SK-N-SH (cell line): ENCODE measurements at regions not wholly inside any gene's neighbourhood (a gene's known extent, or its start where the extent isn't known, plus 50 kb on each side); places are given as distances from the start of the nearest gene placed in this dataset.

Source experiments
- CTCF ChIA-PET: fragments of 300-600, 350-600 bp; formaldehyde crosslinking; extraction: SDS; loops from one replicate; lab custom pipeline; 2021; lab: Yijun Ruan, JAX
- POLR2A ChIA-PET: fragments of 350-600 bp; sonication (Branson Sonifier 250); formaldehyde crosslinking; extraction: SDS; loops from one replicate; lab custom pipeline; 2020; ENCODE audit warnings: antibody characterized with exemption, inconsistent platforms; lab: Yijun Ruan, JAX
- DNase-seq: peaks from one replicate; pipeline ENCODE4 v3.0.0; 2012
- H2AFZ ChIP-seq: fragments of 200-600 bp; sonication (generic); 2 replicates; pipeline ENCODE4 v1.8.1; 2016; ENCODE audit warnings: antibody characterized with exemption, mild to moderate bottlenecking, low read depth
- H3F3A ChIP-seq: fragments of 200-600 bp; sonication (generic); replicated peaks from 2 replicates; pipeline ENCODE3; 2016; ENCODE audit warnings: antibody characterized with exemption, mild to moderate bottlenecking; ENCODE audit not compliant: insufficient read depth
- H3K27ac ChIP-seq, 2 experiments: fragments of 200-500 bp in 1 of 2; fragments of 200-600 bp in 1 of 2; sonication (Bioruptor generic) in 1 of 2; sonication (generic), shearing (Covaris generic) in 1 of 2; 2 replicates each; pipeline versions ENCODE4 v1.5.1 to v1.6.1; 2014 to 2016; ENCODE audit warnings: low read depth in 2 of 2, inconsistent platforms in 1 of 2, low read length in 1 of 2, mild to moderate bottlenecking in 1 of 2, mixed read lengths in 1 of 2
- H3K27me3 ChIP-seq: fragments of 200-600 bp; sonication (generic), shearing (Covaris generic); 2 replicates; pipeline ENCODE4 v1.6.1; 2016; ENCODE audit warnings: mixed run types; ENCODE audit not compliant: insufficient read depth
- H3K36me3 ChIP-seq, 2 experiments: fragments of 200-500 bp in 1 of 2; fragments of 200-600 bp in 1 of 2; sonication (Bioruptor generic) in 1 of 2; sonication (generic) in 1 of 2; replicated peaks in 1 of 2; 2 replicates each; pipeline versions ENCODE3 to v1.5.1; 2014 to 2016; ENCODE audit warnings: low read length in 1 of 2, mild to moderate bottlenecking in 1 of 2; ENCODE audit not compliant: insufficient read depth in 2 of 2, control insufficient read depth in 1 of 2
- H3K4me1 ChIP-seq, 2 experiments: fragments of 200-500 bp in 1 of 2; fragments of 200-600 bp in 1 of 2; sonication (Bioruptor generic) in 1 of 2; sonication (generic), shearing (Covaris generic) in 1 of 2; 2 replicates each; pipeline versions ENCODE4 v1.5.1 to v1.6.1; 2014 to 2016; ENCODE audit warnings: low read depth in 1 of 2, low read length in 1 of 2, mixed run types in 1 of 2; ENCODE audit not compliant: insufficient read depth in 2 of 2, control insufficient read depth in 1 of 2
- H3K4me2 ChIP-seq: fragments of 200-600 bp; sonication (generic), shearing (Covaris generic); 2 replicates; pipeline ENCODE4 v1.6.1; 2017; ENCODE audit warnings: mixed run types
- H3K4me3 ChIP-seq, 2 experiments: fragments of 200-500 bp in 1 of 2; fragments of 200-600 bp in 1 of 2; sonication (Bioruptor generic) in 1 of 2; sonication (generic), shearing (Covaris generic) in 1 of 2; 2 replicates each; pipeline versions ENCODE4 v1.5.1 to v1.8.1; 2014 to 2016; ENCODE audit warnings: low read depth in 2 of 2, inconsistent platforms in 1 of 2, low read length in 1 of 2, mild to moderate bottlenecking in 1 of 2, mixed read lengths in 1 of 2, moderate library complexity in 1 of 2
- H3K79me2 ChIP-seq: fragments of 200-600 bp; sonication (generic); 2 replicates; pipeline ENCODE4 v1.8.1; 2017; ENCODE audit warnings: mild to moderate bottlenecking; ENCODE audit not compliant: insufficient read depth
- H3K9ac ChIP-seq: fragments of 200-600 bp; sonication (generic); 2 replicates; pipeline ENCODE4 v1.6.1; 2017; ENCODE audit warnings: mixed run types
- H3K9me2 ChIP-seq: fragments of 200-600 bp; sonication (generic); 2 replicates; pipeline ENCODE4 v1.6.1; 2017; ENCODE audit warnings: mixed run types
- H3K9me3 ChIP-seq: fragments of 200-600 bp; sonication (generic); 2 replicates; pipeline ENCODE4 v1.6.1; 2017; ENCODE audit warnings: mixed run types, mild to moderate bottlenecking, moderate library complexity
- H4K20me1 ChIP-seq: fragments of 200-600 bp; sonication (generic); 2 replicates; pipeline ENCODE4 v1.6.1; 2017; ENCODE audit warnings: mild to moderate bottlenecking, mixed run types; ENCODE audit not compliant: insufficient read depth
- CTCF ChIP-seq: fragments of 200-600 bp; sonication (generic); IDR thresholded peaks from 2 replicates; pipeline ENCODE4 v1.6.1; 2017; ENCODE audit warnings: antibody characterized with exemption, mild to moderate bottlenecking, moderate library complexity
- ELF1 ChIP-seq: IDR thresholded peaks from 2 replicates; pipeline ENCODE4 v1.4.0; 2012
- EP300 ChIP-seq, 2 experiments: IDR thresholded peaks; 2 replicates each; pipeline versions ENCODE4 v1.4.0 to v1.6.1; 2012; ENCODE audit warnings: borderline replicate concordance in 1 of 2, low read depth in 1 of 2, low read length in 1 of 2
- EZH2phosphoT487 ChIP-seq: fragments of 200-600 bp; sonication (generic); IDR thresholded peaks from 2 replicates; pipeline ENCODE4 v1.6.1; 2017; ENCODE audit warnings: low read depth, mixed run types, mild to moderate bottlenecking, antibody characterized with exemption, moderate library complexity, borderline replicate concordance
- FOXJ3 ChIP-seq: sonication (generic); formaldehyde crosslinking; IDR thresholded peaks from 2 replicates; pipeline ENCODE4 v1.5.1; 2020; ENCODE audit warnings: mild to moderate bottlenecking, missing genetic modification reagents
- GABPA ChIP-seq: IDR thresholded peaks from 2 replicates; pipeline ENCODE4 v1.4.0; 2012; ENCODE audit warnings: low read depth, mild to moderate bottlenecking
- MAX ChIP-seq: IDR thresholded peaks from 2 replicates; pipeline ENCODE4 v1.4.0; 2012; ENCODE audit warnings: low read depth
- MEF2A ChIP-seq: IDR thresholded peaks from 2 replicates; pipeline ENCODE4 v1.4.0; 2012; ENCODE audit warnings: low read depth, borderline replicate concordance
- MXI1 ChIP-seq: IDR thresholded peaks from 2 replicates; pipeline ENCODE4 v1.6.1; 2012; ENCODE audit warnings: mild to moderate bottlenecking, low read depth, low read length, improper control_type of control experiment
- NRF1 ChIP-seq: IDR thresholded peaks from 2 replicates; pipeline ENCODE4 v1.6.1; 2012; ENCODE audit warnings: low read depth, mild to moderate bottlenecking, low read length
- PBX3 ChIP-seq: IDR thresholded peaks from 2 replicates; pipeline ENCODE4; 2012
- POLR2AphosphoS5 ChIP-seq: IDR thresholded peaks from 2 replicates; pipeline ENCODE4 v1.6.1; 2012; ENCODE audit warnings: low read depth, low read length
- RAD21 ChIP-seq: IDR thresholded peaks from 2 replicates; pipeline ENCODE4 v1.6.1; 2012; ENCODE audit warnings: mild to moderate bottlenecking, low read length
- RCOR1 ChIP-seq: fragments of 150-350 bp; IDR thresholded peaks from 2 replicates; pipeline ENCODE4 v1.6.1; 2017; ENCODE audit warnings: antibody characterized with exemption, low read length
- RFX5 ChIP-seq: IDR thresholded peaks from 2 replicates; pipeline ENCODE4 v1.6.1; 2012; ENCODE audit warnings: mild to moderate bottlenecking, improper control_type of control experiment, low read length
- SIN3A ChIP-seq: IDR thresholded peaks from 2 replicates; pipeline ENCODE4 v1.6.1; 2012; ENCODE audit warnings: low read depth, mild to moderate bottlenecking, low read length, moderate library complexity, borderline replicate concordance
- SMC3 ChIP-seq: IDR thresholded peaks from 2 replicates; pipeline ENCODE4 v1.6.1; 2012; ENCODE audit warnings: low read depth, low read length, improper control_type of control experiment
- TAF1 ChIP-seq: IDR thresholded peaks from 2 replicates; pipeline ENCODE4 v1.6.1; 2012; ENCODE audit warnings: low read depth, mild to moderate bottlenecking, low read length, moderate library complexity, borderline replicate concordance
- TCF12 ChIP-seq: IDR thresholded peaks from 2 replicates; pipeline ENCODE4 v1.4.0; 2012
- USF1 ChIP-seq: IDR thresholded peaks from 2 replicates; pipeline ENCODE4 v1.4.0; 2012; ENCODE audit warnings: low read depth, borderline replicate concordance
- USF2 ChIP-seq: fragments of 150-350 bp; IDR thresholded peaks from 2 replicates; pipeline ENCODE4 v1.6.1; 2017; ENCODE audit warnings: antibody characterized with exemption, low read length, low read depth, borderline replicate concordance
- WGBS: methylation state at CpG from one replicate; pipeline ENCODE4 v1.1.6; 2017; ENCODE audit warnings: low lambda C conversion rate; 5-methylcytosine and 5-hydroxymethylcytosine counted together

GRCh38 chr22:33985506-33985905 is 65.2 kb upstream of the LARGE1 start:
- Histone ChIP-seq H3K36me3 (no peaks in the 10 kb centered on the region), H4K20me1 (no peaks in the 10 kb centered on the region), H3K4me3 (no peak overlapping the region), H3F3A (no peaks in the 10 kb centered on the region), H3K27me3 (no peaks in the 10 kb centered on the region), H3K4me2 (no peak overlapping the region), H3K27ac (no peak overlapping the region), H3K4me1 (no peaks in the 10 kb centered on the region), H2AFZ (no peak overlapping the region), H3K9ac (no peak overlapping the region), H3K9me3 (no peaks in the 10 kb centered on the region), H3K9me2 (no peaks in the 10 kb centered on the region)
- CTCF ChIA-PET: no interaction called here
- no peak for DNase-seq
- TF ChIP-seq EP300 (IDR thresholded peaks at IDR 0.05; ENCODE audit: borderline replicate concordance in 1 of 2, low read depth in 1 of 2, low read length in 1 of 2) (no peak), GABPA (no peak), SMC3 (no peak), MAX (no peak), SIN3A (no peak), USF1 (no peak), MXI1 (no peak), USF2 (no peak)
- TF ChIP-seq, all 33 proteins: peak for 0
- POLR2A ChIA-PET: no interaction called here
- 5% methylated on average over 4 of the region's 4 CpGs for WGBS
- H3K79me2 ChIP-seq: no peaks in the 10 kb centered on the region

GRCh38 chr22:33986167-33986771 is 66.0 kb upstream of the LARGE1 start:
- ChIA-PET POLR2A (no interaction called here), CTCF (no interaction called here)
- Histone ChIP-seq H4K20me1 (no peaks in the 10 kb centered on the region), H3K9me2 (no peaks in the 10 kb centered on the region), H3K36me3 (no peaks in the 10 kb centered on the region), H3K4me1 (no peaks in the 10 kb centered on the region), H2AFZ (no peak overlapping the region), H3K4me2 (no peak overlapping the region), H3K27ac (no peak overlapping the region), H3K9ac (no peak overlapping the region), H3K27me3 (no peaks in the 10 kb centered on the region), H3K79me2 (no peaks in the 10 kb centered on the region), H3K9me3 (no peaks in the 10 kb centered on the region), H3F3A (no peaks in the 10 kb centered on the region), H3K4me3 (no peak overlapping the region)
- DNase-seq: no peak
- WGBS: 42% methylated on average over 6 of the region's 6 CpGs
- no peak for TF ChIP-seq RCOR1
- TF ChIP-seq EZH2phosphoT487: no peak
- no peak for TF ChIP-seq MEF2A
- TF ChIP-seq MXI1: no peak
- no peak for TF ChIP-seq PBX3
- no peak for TF ChIP-seq TAF1
- no peak for TF ChIP-seq ELF1
- no peak for TF ChIP-seq MAX
- TF ChIP-seq RAD21: no peak
- no peak for TF ChIP-seq TCF12
- TF ChIP-seq NRF1: no peak
- TF ChIP-seq POLR2AphosphoS5: no peak
- TF ChIP-seq FOXJ3: no peak
- TF ChIP-seq RFX5: no peak
- TF ChIP-seq GABPA: no peak
- TF ChIP-seq CTCF: no peak
